NCI-H146 treated with DMSO at 0.1 percent for 48 hours (cell line): ENCODE measurements at regions not wholly inside any gene's neighbourhood (a gene's known extent, or its start where the extent isn't known, plus 50 kb on each side); places are given as distances from the start of the nearest gene placed in this dataset.

Source experiments
- DNase-seq: peaks from one replicate; lab custom pipeline; 2025; ENCODE audit not compliant: unreplicated experiment; lab: John Stamatoyannopoulos, UW

DNA sequence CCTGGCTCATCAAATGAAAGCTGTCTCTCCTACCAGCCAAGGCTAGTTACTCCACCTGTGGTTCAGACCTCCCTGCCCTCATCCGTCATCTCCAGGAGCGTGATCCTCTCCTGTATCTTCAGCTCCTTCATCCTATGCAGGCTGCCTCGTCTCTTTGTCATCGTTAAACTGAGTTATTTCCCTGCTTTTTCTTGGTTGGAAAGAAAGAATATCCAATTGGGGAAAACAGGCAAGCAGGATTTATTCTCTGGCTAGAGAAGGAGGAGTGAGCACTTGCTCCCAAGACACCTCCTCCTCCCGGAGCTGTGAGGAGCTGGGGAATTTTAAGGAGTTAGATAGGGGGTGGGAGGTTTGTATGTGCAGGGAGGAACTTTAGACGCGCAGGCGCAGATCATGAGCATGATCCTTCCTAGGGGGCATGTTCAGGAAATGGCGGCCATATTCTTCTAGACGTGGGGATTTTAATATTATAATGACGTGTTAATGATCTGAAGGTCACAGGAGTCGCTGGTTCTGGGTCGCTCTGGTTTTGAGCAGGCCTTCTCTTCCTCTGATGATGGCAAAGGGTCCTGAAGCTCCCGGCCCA lies 156.4 kb upstream of the KL start:
- DNase-seq: no peak

DNA sequence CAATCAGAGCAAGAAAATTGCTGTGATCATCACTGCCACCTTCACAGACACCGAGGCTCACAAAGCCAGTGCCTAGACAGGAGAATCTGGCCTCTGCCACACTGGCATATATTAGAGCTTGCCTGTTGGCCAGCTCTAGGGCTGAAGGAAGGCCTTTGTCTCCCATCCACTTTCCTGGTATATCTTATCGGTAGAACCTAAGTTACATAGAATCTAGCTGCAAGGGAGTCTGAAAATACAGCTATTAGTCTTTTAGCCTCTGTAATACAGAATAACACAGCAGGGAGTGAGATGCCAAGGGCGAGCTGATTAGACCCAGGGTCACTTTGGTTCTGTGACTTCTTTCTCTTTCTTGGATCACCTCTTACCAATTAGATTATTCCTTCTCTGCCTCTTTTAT lies 154.9 kb upstream of the KL start:
- no peak for DNase-seq

DNA sequence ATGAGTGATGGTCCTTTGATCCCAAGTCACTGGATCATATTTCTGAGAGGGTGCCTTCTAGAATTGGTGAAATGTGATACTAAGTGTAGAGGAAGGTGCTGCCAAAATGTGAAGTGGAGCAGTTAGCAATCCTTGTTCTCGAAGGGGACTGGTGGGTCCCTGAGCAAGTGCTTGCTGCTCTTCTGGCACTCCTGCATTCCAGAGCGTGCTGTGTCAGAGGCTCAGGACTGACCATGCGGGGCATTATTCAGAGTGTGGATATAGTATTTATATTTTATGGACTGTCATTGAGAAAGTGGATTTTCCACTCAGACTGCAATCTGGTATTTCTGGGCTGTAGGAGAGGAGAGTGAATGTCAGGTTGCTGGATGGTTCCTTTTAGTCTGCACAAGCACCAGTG lies 152.6 kb upstream of the KL start:
- no peak for DNase-seq

DNA sequence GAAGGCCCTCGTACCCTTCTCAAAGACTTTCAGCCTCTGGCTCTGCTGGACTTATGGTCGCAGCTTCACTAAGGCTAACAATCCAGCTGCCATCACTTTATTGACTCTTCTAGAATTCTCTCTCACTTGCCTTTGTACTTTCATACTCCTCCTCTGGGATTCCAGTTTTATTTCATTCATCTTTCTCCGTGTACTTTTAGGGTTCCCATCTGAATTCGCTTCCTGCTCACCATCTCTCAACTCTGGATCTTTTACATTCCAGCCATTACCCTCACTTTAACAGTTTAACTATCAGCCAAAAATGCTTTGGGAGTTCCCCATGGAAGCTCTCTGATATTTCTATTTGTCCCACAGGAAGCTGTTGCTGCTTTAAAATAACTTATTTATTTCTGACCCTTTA lies 149.3 kb upstream of the KL start:
- no peak for DNase-seq

DNA sequence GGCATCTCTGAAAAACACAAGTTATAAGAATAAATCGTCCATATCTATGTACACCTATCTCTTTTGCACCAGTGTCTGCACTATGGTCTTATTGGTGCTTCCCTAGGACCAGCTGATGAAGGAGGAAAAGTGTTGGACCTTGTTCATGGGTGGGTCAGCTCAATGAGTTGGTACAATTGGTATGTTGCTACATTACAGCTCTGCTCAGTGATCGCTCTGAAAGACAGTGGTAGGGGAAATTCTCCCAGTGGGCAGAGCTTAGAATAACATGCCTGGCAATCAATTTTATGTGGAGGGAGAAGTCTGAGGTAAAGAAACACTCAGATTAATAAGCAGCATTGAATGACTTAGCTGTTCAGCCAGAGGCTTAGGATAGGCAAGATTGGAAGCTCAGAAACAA lies 138.7 kb upstream of the KL start:
- DNase-seq: no peak

DNA sequence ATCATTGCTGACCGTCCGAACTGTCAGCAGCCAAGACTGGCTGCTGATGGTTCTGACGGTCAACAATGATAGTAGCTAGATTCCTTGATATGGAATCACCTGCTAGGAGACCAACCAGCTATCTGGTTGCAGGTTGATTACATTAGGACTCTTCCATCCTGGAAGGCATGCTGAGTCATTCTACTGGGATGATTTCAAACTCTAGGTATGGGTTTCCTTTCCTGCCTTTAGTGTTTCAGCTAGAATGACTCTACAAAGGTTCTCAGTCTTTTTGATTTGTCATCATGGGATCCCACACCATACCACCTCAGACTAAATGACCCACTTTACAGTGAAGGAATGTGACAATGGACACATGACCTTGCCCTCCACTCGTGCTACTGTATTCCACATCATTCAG lies 138.1 kb upstream of the KL start:
- no peak for DNase-seq

DNA sequence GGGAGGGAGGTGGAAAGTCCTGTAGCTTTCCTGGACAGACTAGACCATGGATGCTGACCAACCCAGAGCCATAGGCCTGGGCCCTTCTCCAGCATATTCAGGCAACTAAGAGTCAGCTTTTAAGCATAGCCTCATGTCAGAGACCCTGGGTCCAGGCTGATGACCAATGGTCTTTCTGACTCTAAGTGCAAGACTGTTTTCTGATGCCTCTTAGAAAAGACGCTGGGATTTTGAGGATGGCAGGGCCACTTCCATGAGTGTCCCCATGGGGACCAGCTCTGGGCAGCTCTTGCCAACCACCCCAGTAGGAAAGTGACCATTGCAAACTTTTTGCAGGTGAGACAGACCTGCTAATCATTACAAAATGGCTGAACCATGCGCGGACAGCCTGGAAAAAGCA lies 135.6 kb upstream of the KL start:
- no peak for DNase-seq

DNA sequence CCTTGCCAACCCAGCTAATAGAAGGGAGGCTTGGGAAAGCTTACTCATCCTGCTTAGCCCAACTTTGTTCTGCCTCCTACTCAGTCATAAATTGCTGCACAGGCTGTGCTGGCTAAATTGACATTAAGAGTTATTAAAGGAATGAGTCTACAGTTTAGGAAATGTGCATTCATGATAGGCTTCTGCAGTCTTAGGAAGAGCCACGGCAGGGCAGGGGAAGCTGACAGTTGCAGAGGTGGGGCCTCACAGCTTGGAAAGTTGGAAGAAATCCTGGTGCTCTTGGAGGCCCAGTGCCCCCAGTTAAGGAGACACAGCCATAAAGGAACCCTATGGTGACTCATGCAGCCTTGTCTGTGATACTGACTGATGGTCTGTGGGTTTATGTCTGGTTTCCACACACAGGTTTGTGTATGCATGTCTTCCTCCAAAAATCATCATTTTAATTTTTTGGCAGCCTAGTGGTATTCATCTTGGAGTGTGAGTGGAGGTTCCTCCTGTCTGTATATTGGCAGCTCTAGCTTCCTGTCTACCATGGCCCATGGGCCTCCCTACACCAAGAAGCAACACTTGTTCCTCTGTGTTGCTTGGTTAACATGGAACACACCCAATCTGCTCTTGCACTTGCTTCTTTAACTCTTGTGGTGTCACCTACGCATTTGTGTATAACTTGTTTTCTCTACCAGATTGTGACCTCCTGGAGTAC lies 135.0 kb upstream of the KL start:
- no peak for DNase-seq

DNA sequence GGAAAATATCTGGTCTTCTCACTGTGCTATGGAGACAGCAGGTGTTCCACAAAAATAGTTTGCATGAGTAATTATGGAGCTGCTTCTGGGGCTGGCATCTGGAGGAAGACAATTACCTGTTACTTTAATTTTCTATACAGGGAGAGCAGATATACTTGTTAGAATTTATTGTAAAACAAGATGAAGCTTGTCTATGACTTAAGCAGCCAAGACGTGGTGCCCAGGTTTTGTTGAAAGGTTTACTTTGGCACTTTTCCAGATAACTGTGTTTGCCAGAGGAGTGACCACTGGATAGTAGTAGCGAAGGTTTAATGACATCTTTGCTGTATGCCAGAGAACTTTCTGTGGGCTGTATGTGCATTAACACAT lies 134.5 kb upstream of the KL start:
- peak; percentile 82 for DNase-seq

DNA sequence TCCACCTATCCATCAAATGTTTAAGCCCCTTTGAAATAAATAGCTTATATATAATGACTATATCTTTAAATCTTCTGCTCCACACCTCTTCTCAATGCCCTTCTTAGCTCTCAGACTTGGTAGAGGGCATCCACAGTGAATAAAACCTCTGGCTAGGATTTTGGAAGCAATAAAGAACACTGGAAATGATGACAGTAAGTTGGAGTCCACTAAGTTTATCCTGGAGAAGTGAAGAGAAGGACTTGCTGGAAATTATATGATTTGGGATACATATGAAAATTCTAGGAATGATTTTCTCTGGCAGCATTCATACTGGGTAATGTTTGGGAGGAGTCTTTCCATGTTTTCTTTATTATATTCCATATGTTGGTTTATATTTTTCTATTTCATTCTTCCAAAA lies 133.5 kb upstream of the KL start:
- no peak for DNase-seq

DNA sequence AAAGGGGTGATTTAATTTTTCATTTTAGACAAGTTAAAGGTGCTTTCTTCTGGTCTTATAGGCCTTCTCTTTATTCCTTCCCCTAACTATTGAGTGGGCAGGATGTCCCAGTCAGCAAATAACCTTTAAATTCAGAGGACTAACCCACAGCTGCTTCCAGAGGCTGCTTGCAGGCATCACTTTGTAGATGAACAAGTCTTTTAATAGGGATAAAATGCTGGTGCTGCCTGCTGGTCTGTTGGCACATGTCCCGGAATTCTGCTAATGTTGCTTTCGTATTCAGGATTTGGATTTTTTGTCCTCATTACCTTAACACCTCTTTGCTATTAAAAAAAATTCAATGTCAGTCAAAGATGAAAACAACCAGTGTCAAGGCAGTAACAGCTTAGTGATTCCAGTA lies 132.7 kb upstream of the KL start:
- peak; percentile 59 for DNase-seq

DNA sequence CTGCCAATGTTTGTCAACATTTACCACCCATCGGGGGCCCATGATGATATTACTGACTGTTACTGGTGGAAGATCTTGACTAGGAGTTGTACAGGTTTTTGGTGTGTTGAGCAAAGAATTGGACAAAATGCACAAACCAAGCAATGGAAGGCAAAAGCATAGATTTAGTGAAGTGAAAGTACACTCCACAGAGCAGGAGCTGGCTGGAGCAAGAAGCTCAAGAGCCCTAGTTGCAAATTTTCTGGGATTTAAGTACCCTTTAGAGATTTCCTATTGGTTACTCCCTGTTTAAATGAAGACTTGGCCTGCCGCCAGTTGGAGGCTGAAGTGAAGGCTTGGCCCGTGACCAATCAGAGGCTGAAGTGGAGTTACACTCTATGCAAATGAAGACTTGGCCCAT lies 128.6 kb upstream of the KL start:
- DNase-seq: no peak

DNA sequence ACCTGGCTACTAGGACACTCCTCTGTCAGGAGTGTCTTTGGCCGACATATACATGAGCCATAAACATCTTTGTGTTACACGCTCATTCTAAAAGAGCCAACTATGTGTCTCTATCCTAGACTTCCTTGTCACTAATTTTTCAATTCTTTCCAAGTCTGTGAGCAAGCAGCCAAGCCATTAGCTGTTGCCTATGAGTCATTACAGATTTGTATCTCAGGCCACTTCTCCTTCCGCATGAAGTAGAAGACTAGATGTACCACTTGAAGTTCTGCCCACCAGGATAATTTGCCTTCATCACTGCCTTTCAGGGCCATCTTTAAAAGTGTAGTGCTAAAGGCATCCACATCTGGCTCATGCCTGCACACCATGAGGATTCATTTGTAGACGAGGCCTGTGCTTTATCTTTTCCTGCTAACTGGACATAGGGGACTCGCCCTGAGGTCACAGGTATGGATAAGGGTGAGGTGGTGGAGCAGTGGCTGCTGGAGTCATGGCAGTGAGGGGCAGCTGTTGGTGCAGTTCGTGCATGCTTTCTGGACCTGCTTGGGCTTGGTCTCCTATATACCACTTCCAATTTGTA lies 126.1 kb upstream of the KL start:
- no peak for DNase-seq

DNA sequence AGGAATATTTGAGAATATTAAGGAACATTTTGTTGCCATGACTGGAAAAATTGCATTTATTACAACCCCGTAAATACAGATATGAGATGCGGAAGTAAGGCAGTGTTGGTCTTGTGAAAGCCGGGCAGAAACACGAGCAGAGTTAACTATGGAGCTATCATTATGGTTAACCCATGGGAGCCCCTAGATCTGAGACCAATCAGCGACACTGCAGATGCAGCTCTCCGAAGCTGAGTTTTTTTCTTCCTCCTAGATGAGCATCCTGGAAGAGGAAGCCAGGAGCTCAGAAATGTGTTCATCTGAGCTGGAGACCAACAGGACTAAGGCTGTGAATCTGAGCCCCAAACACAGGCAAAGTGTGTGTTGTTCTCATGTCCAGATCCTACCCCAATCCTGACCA lies 123.0 kb upstream of the KL start:
- DNase-seq: no peak

DNA sequence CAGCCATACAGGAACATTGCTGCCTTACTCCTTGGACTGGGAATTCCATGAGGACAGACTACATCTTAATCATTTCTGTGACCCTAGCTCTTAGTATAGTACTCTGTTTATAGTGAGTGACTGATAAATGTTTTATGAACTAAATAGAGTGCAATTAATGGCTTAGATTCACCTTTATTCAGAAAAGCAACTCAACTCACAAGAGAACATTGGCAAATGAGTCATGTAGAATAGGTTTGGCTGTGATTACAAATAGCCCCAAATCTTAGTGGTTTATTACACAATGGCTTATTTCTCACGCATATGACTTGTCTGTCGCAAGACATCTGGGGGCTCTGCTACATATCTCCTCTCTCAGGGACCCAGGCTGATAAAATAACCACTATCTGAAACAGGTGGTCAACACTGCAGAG lies 121.6 kb upstream of the KL start:
- DNase-seq: no peak

DNA sequence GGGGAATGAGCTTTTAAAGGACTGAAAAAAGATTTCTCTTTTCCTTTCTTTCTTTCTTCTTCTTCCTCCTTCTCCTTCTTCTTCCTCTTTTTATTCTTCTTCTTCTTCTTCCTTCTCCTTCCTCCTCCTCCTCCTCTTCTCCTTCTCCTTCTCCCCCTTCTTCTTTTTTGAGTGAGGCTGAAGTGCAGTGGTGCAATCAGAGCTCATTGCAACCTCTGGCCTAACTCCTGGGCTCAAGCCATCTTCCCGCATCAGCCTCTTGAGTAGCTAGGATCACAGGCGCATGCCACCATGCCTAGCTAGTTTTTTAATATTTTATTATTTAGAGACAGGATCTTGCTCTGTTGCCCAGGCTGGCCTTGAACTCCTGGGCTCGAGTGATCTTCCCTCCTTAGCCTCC lies 120.9 kb upstream of the KL start:
- no peak for DNase-seq

DNA sequence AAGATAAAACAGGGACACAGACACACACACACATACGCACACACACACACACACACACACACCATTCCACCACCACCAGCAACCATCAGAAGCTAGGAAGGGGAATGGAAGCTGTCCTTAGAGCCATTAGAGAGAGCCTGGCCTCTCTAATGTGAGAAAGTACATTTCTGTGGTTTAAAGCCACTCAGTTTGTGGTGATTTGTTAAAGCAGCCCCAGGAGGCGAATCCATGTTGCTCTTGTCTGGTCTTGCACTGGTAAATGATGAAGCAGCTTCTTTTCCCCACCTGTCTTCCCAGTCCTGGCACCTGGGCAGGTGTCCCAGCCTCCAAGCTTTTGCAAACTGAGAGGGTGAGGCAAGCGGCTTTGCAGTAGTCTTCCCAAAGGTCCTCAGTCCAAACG lies 118.9 kb upstream of the KL start:
- no peak for DNase-seq

DNA sequence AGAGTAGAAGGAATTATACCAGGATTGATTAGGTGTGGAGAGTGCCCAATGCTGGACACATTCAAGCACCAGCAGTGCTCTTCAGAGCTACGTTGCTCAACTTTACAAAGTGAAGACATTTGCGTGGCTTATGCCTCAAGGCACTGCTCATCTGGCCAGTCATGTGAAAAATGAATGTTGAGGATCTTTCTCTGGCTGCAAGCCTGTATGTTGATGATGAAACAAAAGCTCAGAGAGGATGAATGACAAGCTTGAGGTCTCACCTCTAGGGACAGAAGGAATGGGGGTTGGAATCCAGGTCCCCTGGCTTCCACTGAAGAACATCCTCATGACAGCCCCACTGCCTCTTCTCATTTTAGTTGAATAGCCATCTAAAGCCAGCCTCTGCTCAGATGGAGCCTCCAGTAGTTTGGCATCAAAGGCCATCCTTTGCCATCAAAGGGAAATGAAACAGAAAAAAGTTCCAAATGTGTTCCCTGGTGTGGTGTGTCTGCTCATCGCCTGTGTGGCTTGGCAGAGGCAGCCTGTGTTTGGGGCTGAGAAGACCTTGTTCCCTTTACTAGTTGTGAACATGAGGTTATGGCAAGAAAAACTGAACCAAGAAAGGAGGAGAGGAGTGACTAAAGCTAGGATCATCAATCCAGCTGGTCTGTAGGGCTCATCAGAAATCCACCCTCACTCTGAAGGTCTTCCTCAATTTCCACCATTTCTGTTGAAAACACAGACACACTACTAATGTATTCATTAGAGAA lies 114.0 kb upstream of the KL start:
- no peak for DNase-seq

DNA sequence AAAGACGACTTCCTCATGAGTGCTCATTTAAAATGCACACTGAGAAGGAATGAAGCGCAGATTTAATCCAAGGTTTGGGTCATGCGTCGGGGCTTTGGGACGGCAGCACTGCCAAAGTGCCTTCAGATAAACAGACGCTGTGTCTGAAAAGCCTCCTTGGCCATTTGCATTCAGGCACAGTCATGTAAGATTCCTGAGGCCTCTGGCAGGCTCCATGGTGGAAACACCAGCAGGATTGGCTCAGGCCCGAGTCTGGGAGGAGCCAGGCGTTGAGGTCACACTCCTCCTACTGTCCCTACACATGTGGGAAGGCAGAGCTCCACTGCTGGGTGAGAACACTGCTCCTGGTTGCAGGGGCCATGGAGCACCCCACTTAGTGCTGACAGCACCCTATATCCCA lies 113.3 kb upstream of the KL start:
- DNase-seq: no peak

DNA sequence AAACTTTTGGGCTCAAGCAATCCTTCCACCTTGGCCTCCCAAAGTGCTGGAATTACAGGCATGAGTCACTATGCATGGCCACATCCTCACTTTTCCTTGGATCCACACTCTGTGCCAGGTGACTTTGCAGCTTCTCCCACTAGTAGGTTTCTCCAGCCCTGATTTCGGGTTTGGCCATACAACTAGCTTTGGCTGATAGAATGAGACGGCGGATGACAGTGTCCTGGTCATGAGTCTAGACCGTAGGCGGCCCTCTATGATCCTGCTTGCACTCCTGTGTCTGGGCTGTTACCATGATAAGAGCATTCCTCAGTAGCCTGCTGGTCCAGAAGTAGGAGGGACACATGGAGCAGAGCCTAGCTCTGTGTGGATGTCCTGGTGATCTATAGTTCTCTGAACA lies 112.5 kb upstream of the KL start:
- no peak for DNase-seq

DNA sequence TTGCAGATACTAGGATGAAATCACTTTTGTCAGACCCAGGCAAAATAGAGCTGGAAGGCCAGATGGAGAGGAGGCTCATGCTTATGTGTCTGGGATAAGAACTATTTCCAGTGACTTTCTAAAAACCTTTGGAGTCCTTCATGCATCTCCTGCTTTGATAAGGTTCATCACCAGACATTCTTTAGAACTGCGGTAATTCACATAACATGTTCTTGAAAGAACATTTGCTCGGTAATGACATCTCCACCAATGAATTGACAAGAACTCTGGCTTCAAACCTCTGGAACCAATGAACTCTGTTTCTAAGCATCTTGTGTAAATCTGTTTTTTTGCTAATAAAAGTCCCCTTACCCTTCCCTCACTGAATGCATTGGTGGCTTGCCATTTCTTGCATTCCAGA lies 112.0 kb upstream of the KL start:
- DNase-seq: no peak
